Mucosa of descending colon (tissue), 3 donors: ENCODE measurements at regions not wholly inside any gene's neighbourhood (a gene's known extent, or its start where the extent isn't known, plus 50 kb on each side); places are given as distances from the start of the nearest gene placed in this dataset.

ENCODE experiments used
- ATAC-seq: fragments of 200-7000 bp; cut with Tn5 transposase; one replicate; pipeline ENCODE4 v1.9.1; 2020; ENCODE audit warnings: mild to moderate bottlenecking, moderate library complexity
- DNase-seq, 3 donors: peaks; one replicate each; pipeline ENCODE4 v3.0.0-alpha.2; 2020
- H3K36me3 ChIP-seq: fragments of 200-600 bp; one replicate; pipeline ENCODE4 v1.8.0; 2021; ENCODE audit warnings: low read depth, mild to moderate bottlenecking
- H3K4me1 ChIP-seq: fragments of 200-600 bp; one replicate; pipeline ENCODE4 v1.8.0; 2021; ENCODE audit warnings: low read depth, mild to moderate bottlenecking
- H3K4me3 ChIP-seq: fragments of 200-600 bp; one replicate; pipeline ENCODE4 v1.8.0; 2021; ENCODE audit warnings: mild to moderate bottlenecking
- H3K9me3 ChIP-seq: fragments of 200-600 bp; one replicate; pipeline ENCODE4 v1.8.0; 2021; ENCODE audit warnings: mild to moderate bottlenecking
- CTCF ChIP-seq: fragments of 200-600 bp; IDR thresholded peaks from one replicate; pipeline ENCODE4 v1.8.0; 2022; ENCODE audit warnings: antibody characterized with exemption, mild to moderate bottlenecking
- intact Hi-C, 2 donors: fragments of 100-400 bp; cut with DNase I in 1 of 2; cut with micrococcal nuclease in 1 of 2; formaldehyde crosslinking; loops; one replicate each; pipeline versions ENCODE4 v1.11.0 to v1.11.1; 2022; cut with DNase I, micrococcal nuclease
- donor health status: DM: no; HTN: no; CAD: no; lungs with moderate emphysema.
- donor health status: DM: no; HTN: no; CAD: no.
- donor health status: DM: no; HTN: yes; CAD: no.

DNA sequence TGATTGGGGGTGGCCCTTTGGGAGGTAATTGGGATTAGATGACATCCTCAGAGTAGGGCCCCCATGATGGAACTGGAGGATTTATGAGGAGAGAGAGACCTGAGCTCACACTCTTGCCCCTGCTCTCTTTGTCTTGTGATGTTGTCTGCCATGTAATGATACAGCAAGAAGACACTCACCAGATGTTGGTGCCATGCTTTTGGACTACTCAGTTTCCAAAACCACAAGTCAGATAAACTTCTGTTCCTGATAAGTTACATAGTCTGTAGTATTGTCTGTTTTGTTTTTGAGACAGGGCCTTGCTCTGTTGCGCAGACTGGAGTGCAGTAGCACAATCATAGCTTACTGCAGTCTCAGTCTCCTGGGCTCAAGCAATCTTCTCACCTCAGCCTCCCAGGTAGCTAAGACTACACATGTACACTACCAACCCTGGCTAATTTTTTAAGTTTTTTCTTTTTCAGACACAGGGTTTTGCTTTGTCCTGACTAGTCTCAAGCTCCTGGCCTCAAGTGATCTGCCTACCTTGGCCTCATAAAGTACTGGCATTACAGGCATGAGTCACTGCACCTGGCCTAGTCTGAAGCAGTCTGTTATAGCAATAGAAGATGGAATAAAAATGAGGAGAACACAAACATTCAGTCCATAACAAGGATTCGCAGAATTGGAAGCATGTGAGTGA, 115.0 kb upstream of the GALNT2 start:
- H3K36me3 ChIP-seq = no peaks in the 10 kb centered on the region
- no peak overlapping the region for H3K4me3 ChIP-seq
- H3K4me1 ChIP-seq = no peaks in the 10 kb centered on the region
- intact Hi-C loops = no loop called here
- DNase-seq (peak in 1 of 3 donors; percentile 17), ATAC-seq (peak; percentile 95)
- no peak for TF ChIP-seq CTCF
- no peaks in the 10 kb centered on the region for H3K9me3 ChIP-seq

DNA sequence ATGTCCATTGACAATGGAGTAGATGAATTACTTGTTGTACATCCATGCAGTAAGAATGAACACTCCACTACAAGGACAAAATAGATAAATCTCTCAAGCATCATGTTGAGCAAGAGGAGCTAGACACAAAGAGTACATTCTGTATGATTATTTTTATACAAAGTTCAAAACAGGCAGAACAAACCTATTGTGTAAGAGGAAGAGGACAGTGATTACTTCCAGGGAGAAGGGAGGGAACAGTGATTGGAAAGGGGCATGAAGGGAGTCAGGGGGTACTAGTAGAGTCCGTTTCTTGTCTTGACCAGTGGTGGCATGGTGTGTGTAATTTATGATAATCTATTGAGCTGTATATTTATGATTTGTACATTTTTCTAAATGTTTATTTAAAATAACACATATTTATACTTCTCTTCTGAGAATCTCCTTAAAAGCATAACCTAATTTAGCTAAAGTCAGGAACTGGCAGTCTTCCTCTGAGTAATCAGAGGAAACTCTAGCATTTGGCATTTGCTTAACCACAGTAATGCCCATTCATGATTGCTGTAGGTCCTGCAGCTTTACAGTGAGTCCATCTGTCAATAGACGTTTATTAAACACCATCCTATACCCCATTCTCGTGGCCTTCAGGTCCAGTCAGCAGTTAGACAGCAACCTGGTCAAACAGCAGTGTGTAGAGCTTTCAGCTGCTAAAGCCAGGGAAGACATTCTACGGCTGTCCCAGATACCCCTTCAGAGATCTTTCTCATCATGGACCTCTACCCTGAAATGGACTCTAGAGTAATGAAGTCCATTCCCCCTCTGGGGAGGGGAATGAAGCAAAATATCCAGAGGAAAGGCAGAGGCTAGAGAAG, 114.1 kb upstream of the GALNT2 start:
- Histone ChIP-seq H3K36me3 (no peaks in the 10 kb centered on the region), H3K4me1 (no peaks in the 10 kb centered on the region), H3K4me3 (no peak overlapping the region), H3K9me3 (no peaks in the 10 kb centered on the region)
- DNase-seq = no peak
- ATAC-seq = no peak
- TF ChIP-seq CTCF = no peak
- intact Hi-C loops = no loop called here

- intact Hi-C loops = no loop called here
- Histone ChIP-seq H3K9me3 (no peaks in the 10 kb centered on the region), H3K36me3 (no peaks in the 10 kb centered on the region), H3K4me1 (no peaks in the 10 kb centered on the region), H3K4me3 (no peak overlapping the region)
- no peak for TF ChIP-seq CTCF
- ATAC-seq (peak; percentile 53), DNase-seq (no peak)
Observed at GRCh38 chr1:229953736-229954326, 113.2 kb upstream of the GALNT2 start.

DNA sequence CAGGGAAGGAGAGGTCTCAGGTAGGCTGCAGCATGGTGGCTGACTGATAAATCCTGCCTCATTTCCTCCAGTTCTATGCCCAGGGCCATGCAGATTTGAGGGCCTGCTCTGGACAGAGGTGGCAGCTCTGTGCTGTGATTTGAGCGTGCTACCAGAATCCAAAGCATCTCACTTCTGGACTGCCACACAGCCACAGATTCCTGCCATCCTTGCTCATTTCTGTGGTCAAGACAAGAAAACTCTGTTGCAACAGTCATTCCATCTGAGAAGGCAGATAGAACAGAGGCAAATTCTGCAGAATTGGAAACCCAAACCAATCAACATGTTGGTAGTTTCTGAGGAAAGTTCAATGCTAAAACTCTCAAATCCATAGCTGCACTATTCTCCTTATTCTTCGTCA, 102.8 kb upstream of the GALNT2 start:
- Histone ChIP-seq H3K36me3 (no peaks in the 10 kb centered on the region), H3K4me3 (no peak overlapping the region), H3K9me3 (no peaks in the 10 kb centered on the region), H3K4me1 (no peaks in the 10 kb centered on the region)
- TF ChIP-seq CTCF = no peak
- no peak for DNase-seq
- no peak for ATAC-seq
- intact Hi-C loops = no loop called here

DNA sequence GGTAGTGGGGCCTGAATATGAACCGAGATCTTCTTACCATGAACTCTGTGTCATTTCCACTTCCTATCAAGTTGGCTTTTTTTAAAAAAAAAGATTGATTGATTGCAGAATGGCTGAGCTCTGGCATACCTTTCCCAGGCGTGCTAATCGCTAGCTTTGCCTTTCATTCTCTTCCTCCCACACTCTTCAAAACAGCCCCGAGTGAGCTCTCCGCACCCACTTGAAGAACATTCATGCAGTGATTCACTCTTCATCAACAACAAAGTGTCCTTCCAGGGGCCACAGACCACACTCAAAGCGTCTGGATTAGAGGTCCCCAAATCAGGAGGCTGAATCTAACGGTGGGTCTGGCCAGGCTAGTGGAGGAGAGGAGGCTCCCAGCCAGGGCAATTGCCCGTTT, 96.3 kb upstream of the GALNT2 start:
- no peak for TF ChIP-seq CTCF
- intact Hi-C loops = no loop called here
- H3K4me1 ChIP-seq = no peaks in the 10 kb centered on the region
- H3K36me3 ChIP-seq = no peaks in the 10 kb centered on the region
- no peak for ATAC-seq
- H3K4me3 ChIP-seq = no peak overlapping the region
- H3K9me3 ChIP-seq = peaks cover 4% of the 10 kb centered on the region
- no peak for DNase-seq
